NCI-H2227 treated with DMSO at 0.1 percent for 48 hours (cell line): ENCODE measurements at regions not wholly inside any gene's neighbourhood (a gene's known extent, or its start where the extent isn't known, plus 50 kb on each side); places are given as distances from the start of the nearest gene placed in this dataset.
A peak's percentile ranks its signal among the peaks of the same experiment; 100 is the strongest.

Experiments
- DNase-seq: peaks from one replicate; lab custom pipeline; 2025; lab: John Stamatoyannopoulos, UW

- DNase-seq, result no peak
These were observed 334.6 kb upstream of the VRK2 start for GRCh38 chr2:57711991-57712390.

- DNase-seq, result peak; percentile 77
These were observed 325.6 kb upstream of the VRK2 start for GRCh38 chr2:57720728-57721627.

GRCh38 chr2:57725337-57725947, 321.2 kb upstream of the VRK2 start:
- no peak for DNase-seq

GRCh38 chr2:57726294-57726693, 320.3 kb upstream of the VRK2 start:
- DNase-seq, result no peak

GRCh38 chr2:57728691-57729090, 317.9 kb upstream of the VRK2 start:
- no peak for DNase-seq

GRCh38 chr2:57733956-57734355, 312.6 kb upstream of the VRK2 start:
- no peak for DNase-seq

- no peak for DNase-seq
These were observed 305.7 kb upstream of the VRK2 start for GRCh38 chr2:57740891-57741290.

- DNase-seq, result no peak
These were observed 293.0 kb upstream of the VRK2 start for GRCh38 chr2:57753636-57754035.

- no peak for DNase-seq
These were observed 287.9 kb upstream of the VRK2 start for GRCh38 chr2:57758686-57759085.

GRCh38 chr2:57759131-57759530, 287.5 kb upstream of the VRK2 start:
- peak; percentile 58 for DNase-seq

- DNase-seq, result peak; percentile 88
These were observed 286.7 kb upstream of the VRK2 start for GRCh38 chr2:57759822-57760300.

- peak; percentile 29 for DNase-seq
These were observed 286.2 kb upstream of the VRK2 start for GRCh38 chr2:57760381-57760801.

GRCh38 chr2:57776916-57777315, 269.7 kb upstream of the VRK2 start:
- DNase-seq, result no peak

GRCh38 chr2:57782587-57782986, 264.0 kb upstream of the VRK2 start:
- DNase-seq, result no peak

- DNase-seq, result no peak
These were observed 253.3 kb upstream of the VRK2 start for GRCh38 chr2:57793310-57793709.

GRCh38 chr2:57796527-57796926, 250.1 kb upstream of the VRK2 start:
- no peak for DNase-seq

GRCh38 chr2:57798346-57798745, 248.3 kb upstream of the VRK2 start:
- DNase-seq, result no peak

- no peak for DNase-seq
These were observed 244.4 kb upstream of the VRK2 start for GRCh38 chr2:57802243-57802642.

- DNase-seq, result no peak
These were observed 241.6 kb upstream of the VRK2 start for GRCh38 chr2:57804971-57805370.

GRCh38 chr2:57806449-57806968, 240.1 kb upstream of the VRK2 start:
- DNase-seq, result no peak

- DNase-seq, result no peak
These were observed 237.4 kb upstream of the VRK2 start for GRCh38 chr2:57809230-57809629.

- no peak for DNase-seq
These were observed 225.5 kb upstream of the VRK2 start for GRCh38 chr2:57821088-57821487.

- DNase-seq, result no peak
These were observed 218.4 kb upstream of the VRK2 start for GRCh38 chr2:57828221-57828620.
